Astrocyte of the spinal cord (primary cell): ENCODE measurements at regions not wholly inside any gene's neighbourhood (a gene's known extent, or its start where the extent isn't known, plus 50 kb on each side); places are given as distances from the start of the nearest gene placed in this dataset.

Experiments
- DNase-seq: peaks from one replicate; pipeline ENCODE4 v3.0.0; 2011; ENCODE audit warnings: low read depth, low spot score
- H3K4me3 ChIP-seq: 2 replicates; pipeline ENCODE4 v1.5.1; 2011; ENCODE audit warnings: low read depth, mild to moderate bottlenecking, low read length, moderate library complexity
- CTCF ChIP-seq: IDR thresholded peaks from 2 replicates; pipeline ENCODE4 v1.5.1; 2012; ENCODE audit warnings: low read depth, mild to moderate bottlenecking, low read length, inconsistent platforms
- in situ Hi-C: cut with HindIII; loops from 2 replicates; pipeline ENCODE4 v1.10.0; 2017; ENCODE audit warnings: low sequenced_read_pairs

GRCh38 chr6:56837322-56837894 is 117.5 kb upstream of the BEND6 start:
- no peak for DNase-seq
- TF ChIP-seq CTCF = no peak
- in situ Hi-C loops = no loop called here
- H3K4me3 ChIP-seq = no peak overlapping the region

- in situ Hi-C loops = no loop called here
- H3K4me3 ChIP-seq = no peak overlapping the region
- DNase-seq = no peak
- TF ChIP-seq CTCF = no peak
Measured at GRCh38 chr6:56835612-56836011, 119.3 kb upstream of the BEND6 start.

GRCh38 chr6:56833873-56834272 is 121.0 kb upstream of the BEND6 start:
- in situ Hi-C loops = no loop called here
- DNase-seq = no peak
- TF ChIP-seq CTCF = no peak

GRCh38 chr6:56833127-56833791 is 121.6 kb upstream of the BEND6 start:
- no peak for DNase-seq
- no peak overlapping the region for H3K4me3 ChIP-seq
- in situ Hi-C loops = no loop called here
- TF ChIP-seq CTCF = no peak

More at GRCh38 chr6:56833873-56834272, 121.0 kb upstream of the BEND6 start:
- H3K4me3 ChIP-seq = no peak overlapping the region

- in situ Hi-C loops = no loop called here
- no peak for TF ChIP-seq CTCF
- H3K4me3 ChIP-seq = no peak overlapping the region
- DNase-seq = no peak
Measured at GRCh38 chr6:56832225-56832624, 122.7 kb upstream of the BEND6 start.

- no peak for TF ChIP-seq CTCF
- in situ Hi-C loops = no loop called here
- H3K4me3 ChIP-seq = no peak overlapping the region
- no peak for DNase-seq
Measured at GRCh38 chr6:56831334-56831733, 123.6 kb upstream of the BEND6 start.
